GM12872 (cell line): ENCODE measurements at regions not wholly inside any gene's neighbourhood (a gene's known extent, or its start where the extent isn't known, plus 50 kb on each side); places are given as distances from the start of the nearest gene placed in this dataset.

ENCODE experiments used
- CTCF ChIP-seq: IDR thresholded peaks from 3 replicates; pipeline ENCODE4 v1.5.1; 2011; ENCODE audit warnings: low read depth, mild to moderate bottlenecking, low read length, moderate library complexity; ENCODE audit not compliant: insufficient read depth

- no peak for TF ChIP-seq CTCF
These were observed 100.7 kb upstream of the CD82 start for GRCh38 chr11:44464741-44465140.

GRCh38 chr11:44466531-44467205 is 98.8 kb upstream of the CD82 start:
- TF ChIP-seq CTCF = no peak

GRCh38 chr11:44467413-44467812 is 98.0 kb upstream of the CD82 start:
- TF ChIP-seq CTCF = no peak

- TF ChIP-seq CTCF = no peak
These were observed 97.5 kb upstream of the CD82 start for GRCh38 chr11:44467931-44468330.

GRCh38 chr11:44468345-44468988 is 97.0 kb upstream of the CD82 start:
- no peak for TF ChIP-seq CTCF

DNA sequence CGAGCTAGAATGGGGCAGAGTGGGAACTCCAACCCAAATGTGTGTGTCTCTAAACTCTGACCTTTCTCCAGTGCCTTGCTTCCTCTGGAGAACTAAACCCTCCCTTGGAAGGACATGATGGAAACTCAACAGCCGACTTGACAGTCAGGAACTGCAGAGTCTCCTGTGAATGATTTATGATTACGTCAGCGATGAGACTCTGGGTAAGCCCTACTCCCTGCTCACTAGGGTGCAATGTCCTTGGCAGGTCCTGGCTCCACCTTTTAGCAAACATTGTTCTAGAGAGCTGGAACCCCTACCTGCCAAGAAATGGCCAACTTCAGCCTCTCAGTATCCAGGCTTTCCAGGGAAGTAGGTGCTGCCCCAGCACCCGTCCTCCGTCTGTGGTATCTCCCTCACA is 96.1 kb upstream of the CD82 start:
- TF ChIP-seq CTCF = no peak

- no peak for TF ChIP-seq CTCF
These were observed 94.6 kb upstream of the CD82 start for GRCh38 chr11:44470854-44471253.
